A673 (cell line): ENCODE measurements at regions not wholly inside any gene's neighbourhood (a gene's known extent, or its start where the extent isn't known, plus 50 kb on each side); places are given as distances from the start of the nearest gene placed in this dataset.

Experiments used
- BruUV-seq: library from RNA; stranded (reverse); fragments of 400-500 nt; replicated peaks from 2 replicates; lab custom pipeline; 2021; lab: Mats Ljungman, UMichigan
- CTCF ChIA-PET: fragments of 300-600 bp; sonication (Branson Sonifier 250); formaldehyde crosslinking; loops from one replicate; lab custom pipeline; 2022; ENCODE audit warnings: antibody characterized with exemption; lab: Charles Lee
- POLR2A ChIA-PET: fragments of 300-600 bp; sonication (Branson Sonifier 250); formaldehyde crosslinking; loops from one replicate; lab custom pipeline; 2022; ENCODE audit warnings: antibody characterized with exemption; ENCODE audit not compliant: low non-redundant PET; lab: Charles Lee
- DNase-seq: peaks from one replicate; pipeline ENCODE4 v3.0.0-alpha.2; 2015; ENCODE audit warnings: low spot score
- H3K27ac ChIP-seq: fragments of 200-600 bp; sonication (generic); 2 replicates; pipeline ENCODE4 v1.5.1; 2016; ENCODE audit warnings: mixed run types, low read depth, mild to moderate bottlenecking, mixed read lengths, antibody characterized with exemption, low read length; ENCODE audit not compliant: poor library complexity, severe bottlenecking
- H3K27me3 ChIP-seq: fragments of 200-600 bp; sonication (generic); replicated peaks from 2 replicates; pipeline ENCODE4 v1.6.1; 2017; ENCODE audit warnings: mixed run types, low read depth, mild to moderate bottlenecking, mixed read lengths, antibody characterized with exemption, low read length; ENCODE audit not compliant: insufficient read depth, poor library complexity
- H3K36me3 ChIP-seq: fragments of 200-600 bp; sonication (generic); 2 replicates; pipeline ENCODE4 v1.6.1; 2016; ENCODE audit warnings: mixed run types, mild to moderate bottlenecking, mixed read lengths, antibody characterized with exemption, low read length; ENCODE audit not compliant: insufficient read depth, poor library complexity, severe bottlenecking
- H3K4me1 ChIP-seq: fragments of 200-600 bp; sonication (generic); 2 replicates; pipeline ENCODE4 v1.6.1; 2017; ENCODE audit warnings: mixed run types, mild to moderate bottlenecking, mixed read lengths, antibody characterized with exemption, low read length; ENCODE audit not compliant: insufficient read depth, poor library complexity, severe bottlenecking
- H3K4me3 ChIP-seq: fragments of 200-600 bp; sonication (generic); 2 replicates; pipeline ENCODE4 v1.5.1; 2016; ENCODE audit warnings: low read depth, mixed run types, mild to moderate bottlenecking, mixed read lengths, low read length; ENCODE audit not compliant: poor library complexity, severe bottlenecking
- H3K9me3 ChIP-seq: fragments of 200-600 bp; sonication (generic); 2 replicates; pipeline ENCODE4 v1.6.1; 2016; ENCODE audit warnings: mixed run types, low read depth, mild to moderate bottlenecking, mixed read lengths, antibody characterized with exemption, low read length; ENCODE audit not compliant: poor library complexity, severe bottlenecking
- EZH2 ChIP-seq: fragments of 200-600 bp; sonication (generic); IDR thresholded peaks from 2 replicates; pipeline ENCODE4 v1.6.1; 2017; ENCODE audit warnings: borderline replicate concordance, low read depth, mild to moderate bottlenecking, mixed read lengths, antibody characterized with exemption, low read length; ENCODE audit not compliant: poor library complexity, severe bottlenecking
- intact Hi-C: fragments of 100-400 bp; cut with micrococcal nuclease; formaldehyde crosslinking; loops from one replicate; pipeline ENCODE4 v1.10.0; 2022; ENCODE audit not compliant: unreplicated experiment
- TF ChIP-seq, protein P1 (sequence below): fragments of 300-800, 200-600 bp; sonication (generic); conservative IDR thresholded peaks from 2 replicates; pipeline ENCODE4 v1.5.1; 2017; ENCODE audit warnings: low read depth, mild to moderate bottlenecking, antibody characterized with exemption, low read length, moderate library complexity, mixed read lengths

DNA sequence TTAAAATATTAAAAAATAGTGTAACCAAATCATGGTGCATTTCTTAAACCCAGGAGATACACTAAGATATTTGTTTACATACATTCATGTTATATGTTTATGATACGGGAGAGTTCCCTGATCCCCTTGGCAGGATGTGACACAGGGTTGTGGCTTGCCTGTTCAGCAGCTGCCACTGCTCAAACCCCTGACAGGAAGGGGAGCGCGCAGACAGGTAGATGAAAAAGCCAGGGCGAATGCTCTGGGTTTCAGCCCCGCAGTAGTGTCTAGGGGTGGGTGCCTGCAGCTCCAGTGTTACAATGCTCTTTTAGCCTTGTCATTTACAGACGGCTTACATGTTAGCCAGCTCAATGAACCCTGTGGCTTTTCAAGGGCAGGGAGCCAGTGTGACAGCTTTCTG, 1343.8 kb upstream of the IGFBP7 start:
- POLR2A ChIA-PET: no interaction called here
- Histone ChIP-seq H3K4me1 (no peaks in the 10 kb centered on the region), H3K36me3 (no peaks in the 10 kb centered on the region), H3K9me3 (no peaks in the 10 kb centered on the region), H3K27ac (no peak overlapping the region), H3K27me3 (no peaks in the 10 kb centered on the region), H3K4me3 (no peak overlapping the region)
- CTCF ChIA-PET: no interaction called here
- TF ChIP-seq, protein P1, sequence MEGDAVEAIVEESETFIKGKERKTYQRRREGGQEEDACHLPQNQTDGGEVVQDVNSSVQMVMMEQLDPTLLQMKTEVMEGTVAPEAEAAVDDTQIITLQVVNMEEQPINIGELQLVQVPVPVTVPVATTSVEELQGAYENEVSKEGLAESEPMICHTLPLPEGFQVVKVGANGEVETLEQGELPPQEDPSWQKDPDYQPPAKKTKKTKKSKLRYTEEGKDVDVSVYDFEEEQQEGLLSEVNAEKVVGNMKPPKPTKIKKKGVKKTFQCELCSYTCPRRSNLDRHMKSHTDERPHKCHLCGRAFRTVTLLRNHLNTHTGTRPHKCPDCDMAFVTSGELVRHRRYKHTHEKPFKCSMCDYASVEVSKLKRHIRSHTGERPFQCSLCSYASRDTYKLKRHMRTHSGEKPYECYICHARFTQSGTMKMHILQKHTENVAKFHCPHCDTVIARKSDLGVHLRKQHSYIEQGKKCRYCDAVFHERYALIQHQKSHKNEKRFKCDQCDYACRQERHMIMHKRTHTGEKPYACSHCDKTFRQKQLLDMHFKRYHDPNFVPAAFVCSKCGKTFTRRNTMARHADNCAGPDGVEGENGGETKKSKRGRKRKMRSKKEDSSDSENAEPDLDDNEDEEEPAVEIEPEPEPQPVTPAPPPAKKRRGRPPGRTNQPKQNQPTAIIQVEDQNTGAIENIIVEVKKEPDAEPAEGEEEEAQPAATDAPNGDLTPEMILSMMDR: no peak
- TF ChIP-seq EZH2: no peak
- BruUV-seq: no TSS peak
- intact Hi-C loops: no loop called here
- no peak for DNase-seq

DNA sequence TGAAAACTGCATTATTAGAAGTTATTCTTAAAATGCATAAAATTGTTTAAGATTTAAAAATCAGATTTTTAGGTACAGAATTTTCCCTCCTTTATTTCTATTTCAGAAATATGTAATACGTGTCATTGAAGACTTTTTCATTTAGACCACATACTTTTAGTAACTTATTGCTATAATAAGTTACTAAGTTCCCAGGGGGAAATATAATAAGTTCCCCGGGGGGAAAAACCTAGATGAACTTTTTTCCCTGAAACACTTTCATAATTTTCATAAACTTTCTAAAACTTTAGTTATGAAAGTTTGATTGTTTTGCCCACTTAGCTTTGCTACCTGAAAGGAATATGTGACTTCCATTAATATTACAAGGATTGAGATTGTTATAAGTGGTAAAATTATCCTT, 1341.5 kb upstream of the IGFBP7 start:
- H3K4me1 ChIP-seq: no peaks in the 10 kb centered on the region
- no peak overlapping the region for H3K27ac ChIP-seq
- H3K4me3 ChIP-seq: no peak overlapping the region
- DNase-seq: no peak
- BruUV-seq: no TSS peak
- TF ChIP-seq EZH2: no peak
- TF ChIP-seq, protein P1: no peak
- POLR2A ChIA-PET: no interaction called here
- H3K9me3 ChIP-seq: no peaks in the 10 kb centered on the region
- H3K36me3 ChIP-seq: no peaks in the 10 kb centered on the region
- CTCF ChIA-PET: no interaction called here
- no peaks in the 10 kb centered on the region for H3K27me3 ChIP-seq
- intact Hi-C loops: no loop called here

DNA sequence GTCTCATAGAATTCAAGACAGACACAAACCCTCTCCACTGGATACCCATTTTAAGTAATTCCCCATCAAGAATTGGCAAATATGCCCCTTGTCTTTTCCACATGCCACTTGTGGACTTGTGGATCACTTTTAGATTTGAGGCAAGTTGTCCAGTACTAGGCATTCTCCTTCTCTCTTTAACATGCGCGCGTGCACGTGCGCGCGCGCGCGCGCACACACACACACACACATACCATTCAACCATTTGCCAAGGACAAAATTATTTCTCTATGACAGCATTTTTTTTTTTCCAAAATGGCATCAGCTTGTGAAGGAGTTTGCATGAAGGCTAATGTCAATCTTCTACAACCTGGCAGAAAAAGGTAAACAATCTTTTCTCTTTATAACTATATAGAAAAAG, 1325.7 kb upstream of the IGFBP7 start:
- H3K4me1 ChIP-seq: no peaks in the 10 kb centered on the region
- ChIA-PET POLR2A (no interaction called here), CTCF (no interaction called here)
- no peaks in the 10 kb centered on the region for H3K27me3 ChIP-seq
- no peak overlapping the region for H3K27ac ChIP-seq
- TF ChIP-seq, protein P1: no peak
- no peak for TF ChIP-seq EZH2
- DNase-seq: no peak
- intact Hi-C loops: no loop called here
- H3K36me3 ChIP-seq: no peaks in the 10 kb centered on the region
- H3K4me3 ChIP-seq: no peak overlapping the region
- BruUV-seq: no TSS peak
- no peaks in the 10 kb centered on the region for H3K9me3 ChIP-seq
